ENCODE measurements at regions not wholly inside any gene's neighbourhood (a gene's known extent, or its start where the extent isn't known, plus 50 kb on each side); places are given as distances from the start of the nearest gene placed in this dataset.

DNA sequence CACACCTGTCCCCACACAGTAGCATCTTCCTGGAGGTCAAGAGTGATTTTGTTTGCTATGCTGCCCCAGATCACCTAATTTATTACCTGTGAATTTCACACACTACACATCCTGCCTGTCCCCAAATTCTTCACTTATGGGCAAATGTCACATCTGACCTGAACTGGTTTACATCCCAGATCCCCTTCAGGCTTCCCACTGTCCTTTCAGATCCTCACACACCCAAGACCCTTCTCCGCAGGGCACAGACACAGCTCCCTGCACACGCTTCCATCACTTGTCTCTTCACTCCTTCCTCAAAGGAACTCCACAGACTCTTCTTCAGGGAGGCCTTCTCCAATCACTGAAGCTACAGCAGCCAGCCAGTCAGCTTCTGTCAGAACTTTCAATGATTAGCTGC lies 118.7 kb upstream of the IGLL5 start:
- Histone ChIP-seq H3K36me3 (ENCODE audit: low read depth) (no peaks in the 10 kb centered on the region), H3K9me3 (ENCODE audit: insufficient read depth, low read depth) (no peaks in the 10 kb centered on the region), H3K4me3 (no peak overlapping the region), H3K27ac (no peak overlapping the region), H4K20me1 (ENCODE audit: insufficient read depth) (no peaks in the 10 kb centered on the region), H3K4me2 (no peak overlapping the region), H3K79me2 (ENCODE audit: low read depth) (no peaks in the 10 kb centered on the region), H3K4me1 (replicated peaks; ENCODE audit: insufficient read depth) (no peaks in the 10 kb centered on the region), H3K27me3 (ENCODE audit: insufficient read depth, low read depth) (peaks cover 35% of the 10 kb centered on the region), H2AFZ (no peak overlapping the region), H3K9me2 (ENCODE audit: insufficient read depth) (no peaks in the 10 kb centered on the region), H3F3A (ENCODE audit: insufficient read depth, low read depth) (no peaks in the 10 kb centered on the region)
- no TSS peak for BruUV-seq (replicated peaks)
- CTCF ChIA-PET, result no interaction called here
- POLR2A ChIA-PET (ENCODE audit: unreplicated experiment), result no interaction called here
- DNase-seq, result no peak
- no peak for TF ChIP-seq EZH2 (IDR thresholded peaks at IDR 0.05; ENCODE audit: low read depth)
- TF ChIP-seq, protein P1, sequence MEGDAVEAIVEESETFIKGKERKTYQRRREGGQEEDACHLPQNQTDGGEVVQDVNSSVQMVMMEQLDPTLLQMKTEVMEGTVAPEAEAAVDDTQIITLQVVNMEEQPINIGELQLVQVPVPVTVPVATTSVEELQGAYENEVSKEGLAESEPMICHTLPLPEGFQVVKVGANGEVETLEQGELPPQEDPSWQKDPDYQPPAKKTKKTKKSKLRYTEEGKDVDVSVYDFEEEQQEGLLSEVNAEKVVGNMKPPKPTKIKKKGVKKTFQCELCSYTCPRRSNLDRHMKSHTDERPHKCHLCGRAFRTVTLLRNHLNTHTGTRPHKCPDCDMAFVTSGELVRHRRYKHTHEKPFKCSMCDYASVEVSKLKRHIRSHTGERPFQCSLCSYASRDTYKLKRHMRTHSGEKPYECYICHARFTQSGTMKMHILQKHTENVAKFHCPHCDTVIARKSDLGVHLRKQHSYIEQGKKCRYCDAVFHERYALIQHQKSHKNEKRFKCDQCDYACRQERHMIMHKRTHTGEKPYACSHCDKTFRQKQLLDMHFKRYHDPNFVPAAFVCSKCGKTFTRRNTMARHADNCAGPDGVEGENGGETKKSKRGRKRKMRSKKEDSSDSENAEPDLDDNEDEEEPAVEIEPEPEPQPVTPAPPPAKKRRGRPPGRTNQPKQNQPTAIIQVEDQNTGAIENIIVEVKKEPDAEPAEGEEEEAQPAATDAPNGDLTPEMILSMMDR (conservative IDR thresholded peaks at IDR 0.05), result no peak
- intact Hi-C loops (cut with micrococcal nuclease; ENCODE audit: unreplicated experiment), result no loop called here

DNA sequence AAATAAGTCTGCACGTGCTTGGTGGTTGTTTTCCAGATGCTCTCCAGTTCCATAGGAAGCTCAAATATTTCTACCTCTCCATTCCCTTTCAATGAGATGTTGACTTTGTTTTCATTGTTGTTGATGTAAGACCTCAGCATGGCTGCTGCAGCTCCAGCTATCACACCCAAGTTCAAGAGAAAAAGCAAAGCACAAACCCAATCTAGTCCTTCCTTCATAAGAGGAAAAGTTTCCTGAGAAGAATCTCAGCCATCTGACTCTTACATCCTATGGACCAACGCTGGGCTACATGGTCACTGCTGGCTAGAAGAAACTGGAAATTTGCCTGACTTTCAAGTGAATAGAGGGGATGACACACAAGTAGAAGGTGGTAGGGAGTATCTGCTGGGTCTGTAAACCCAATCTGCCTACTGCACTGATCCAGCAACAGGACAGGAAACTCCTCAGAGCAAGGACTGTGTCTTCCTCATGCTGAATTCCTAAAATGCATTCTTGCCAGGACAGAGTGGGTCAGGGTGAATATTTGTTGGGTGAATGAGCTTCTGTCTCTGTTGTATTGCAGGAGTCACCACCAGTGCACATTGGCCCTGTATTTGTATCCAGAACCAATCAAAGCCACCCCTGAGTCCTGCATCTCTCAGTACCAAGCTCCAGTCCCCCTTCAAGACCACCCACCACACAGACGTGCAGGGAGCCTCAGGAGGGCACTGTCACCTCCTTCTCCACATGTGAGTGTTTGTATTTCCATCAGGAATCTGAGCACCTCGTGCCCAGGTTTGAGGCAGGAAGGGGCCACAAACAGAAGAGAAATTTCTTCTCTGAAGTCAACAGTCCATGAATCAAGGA lies 118.0 kb upstream of the IGLL5 start:
- Histone ChIP-seq H3K27me3 (ENCODE audit: insufficient read depth, low read depth) (peaks cover 39% of the 10 kb centered on the region), H2AFZ (no peak overlapping the region), H3K4me1 (replicated peaks; ENCODE audit: insufficient read depth) (no peaks in the 10 kb centered on the region), H3K79me2 (ENCODE audit: low read depth) (no peaks in the 10 kb centered on the region), H3K4me3 (no peak overlapping the region), H3K9me2 (ENCODE audit: insufficient read depth) (no peaks in the 10 kb centered on the region), H3K4me2 (no peak overlapping the region), H3K36me3 (ENCODE audit: low read depth) (no peaks in the 10 kb centered on the region), H3K27ac (no peak overlapping the region), H3F3A (ENCODE audit: insufficient read depth, low read depth) (no peaks in the 10 kb centered on the region), H3K9me3 (ENCODE audit: insufficient read depth, low read depth) (no peaks in the 10 kb centered on the region), H4K20me1 (ENCODE audit: insufficient read depth) (no peaks in the 10 kb centered on the region)
- intact Hi-C loops (cut with micrococcal nuclease; ENCODE audit: unreplicated experiment), result no loop called here
- POLR2A ChIA-PET (ENCODE audit: unreplicated experiment), result no interaction called here
- CTCF ChIA-PET, result no interaction called here
- no TSS peak for BruUV-seq (replicated peaks)
- DNase-seq, result no peak
- TF ChIP-seq, protein P1 (conservative IDR thresholded peaks at IDR 0.05), result no peak
- no peak for TF ChIP-seq EZH2 (IDR thresholded peaks at IDR 0.05; ENCODE audit: low read depth)

DNA sequence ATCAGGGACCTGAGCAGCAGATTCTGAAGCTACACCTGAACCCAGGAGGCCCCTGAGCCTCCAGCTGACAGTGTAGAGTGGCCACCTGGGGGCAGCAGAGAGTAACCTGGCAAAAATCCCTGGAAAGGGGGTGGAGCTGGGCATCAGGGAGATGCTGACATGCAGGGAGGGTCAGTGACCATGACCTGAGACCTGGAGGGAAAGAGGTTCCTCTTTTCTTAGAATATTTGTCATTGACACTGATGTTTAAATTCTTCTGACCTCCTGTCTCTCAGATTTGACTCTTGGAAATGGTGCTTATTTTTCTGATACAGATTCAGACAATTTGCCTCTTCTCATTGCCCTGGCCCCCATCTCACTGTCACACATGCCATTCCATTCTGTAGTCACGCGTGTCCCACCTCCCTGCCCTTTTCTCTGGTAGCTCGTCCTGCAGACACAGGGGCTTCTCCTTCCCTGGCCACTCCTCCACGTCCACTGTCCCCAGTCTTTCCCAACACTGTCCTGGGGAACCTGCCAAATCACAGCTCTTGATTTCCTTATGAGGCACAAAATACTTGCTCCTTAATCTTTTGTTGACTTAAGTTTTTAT lies 117.2 kb upstream of the IGLL5 start:
- Histone ChIP-seq H3K4me2 (no peak overlapping the region), H3K27ac (no peak overlapping the region), H2AFZ (no peak overlapping the region), H4K20me1 (ENCODE audit: insufficient read depth) (no peaks in the 10 kb centered on the region), H3F3A (ENCODE audit: insufficient read depth, low read depth) (no peaks in the 10 kb centered on the region), H3K36me3 (ENCODE audit: low read depth) (no peaks in the 10 kb centered on the region), H3K4me3 (no peak overlapping the region), H3K4me1 (replicated peaks; ENCODE audit: insufficient read depth) (no peaks in the 10 kb centered on the region), H3K27me3 (ENCODE audit: insufficient read depth, low read depth) (peaks cover 42% of the 10 kb centered on the region), H3K9me2 (ENCODE audit: insufficient read depth) (no peaks in the 10 kb centered on the region), H3K9me3 (ENCODE audit: insufficient read depth, low read depth) (no peaks in the 10 kb centered on the region), H3K79me2 (ENCODE audit: low read depth) (no peaks in the 10 kb centered on the region)
- POLR2A ChIA-PET (ENCODE audit: unreplicated experiment), result no interaction called here
- BruUV-seq (replicated peaks), result no TSS peak
- intact Hi-C loops (cut with micrococcal nuclease; ENCODE audit: unreplicated experiment), result no loop called here
- TF ChIP-seq, protein P1 (conservative IDR thresholded peaks at IDR 0.05), result peak; percentile 82
- TF ChIP-seq EZH2 (IDR thresholded peaks at IDR 0.05; ENCODE audit: low read depth), result no peak
- CTCF ChIA-PET, result no interaction called here
- DNase-seq, result peak in 1 of 2 experiments; percentile 29

Data from PC-9 (cell line).